ENCODE measurements at regions not wholly inside any gene's neighbourhood (a gene's known extent, or its start where the extent isn't known, plus 50 kb on each side); places are given as distances from the start of the nearest gene placed in this dataset.

DNA sequence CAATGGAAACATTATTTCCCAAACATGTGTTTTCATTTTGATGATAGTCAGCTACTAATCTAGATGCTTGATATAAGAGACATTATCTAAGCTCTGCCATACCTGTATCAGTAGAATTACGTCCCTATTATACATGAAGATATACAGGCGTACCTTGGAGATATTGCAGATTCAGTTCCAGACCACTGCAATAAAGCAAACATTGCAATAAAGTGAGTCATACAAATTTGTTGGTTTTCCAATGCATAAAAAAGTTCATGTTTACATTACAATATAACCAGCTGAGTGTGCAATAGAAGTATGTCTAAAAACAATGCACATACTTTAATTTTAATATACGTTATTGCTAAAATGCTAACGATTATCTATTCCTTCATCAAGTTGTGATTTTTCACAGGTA is 236.0 kb upstream of the ZNF717 start:
- TF ChIP-seq, protein P1, sequence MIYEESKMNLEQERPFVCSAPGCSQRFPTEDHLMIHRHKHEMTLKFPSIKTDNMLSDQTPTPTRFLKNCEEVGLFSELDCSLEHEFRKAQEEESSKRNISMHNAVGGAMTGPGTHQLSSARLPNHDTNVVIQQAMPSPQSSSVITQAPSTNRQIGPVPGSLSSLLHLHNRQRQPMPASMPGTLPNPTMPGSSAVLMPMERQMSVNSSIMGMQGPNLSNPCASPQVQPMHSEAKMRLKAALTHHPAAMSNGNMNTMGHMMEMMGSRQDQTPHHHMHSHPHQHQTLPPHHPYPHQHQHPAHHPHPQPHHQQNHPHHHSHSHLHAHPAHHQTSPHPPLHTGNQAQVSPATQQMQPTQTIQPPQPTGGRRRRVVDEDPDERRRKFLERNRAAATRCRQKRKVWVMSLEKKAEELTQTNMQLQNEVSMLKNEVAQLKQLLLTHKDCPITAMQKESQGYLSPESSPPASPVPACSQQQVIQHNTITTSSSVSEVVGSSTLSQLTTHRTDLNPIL (CRISPR knock-in tag; IDR thresholded peaks at IDR 0.05; ENCODE audit: low read depth) = no peak
- TF ChIP-seq ARNTL (CRISPR knock-in tag; IDR thresholded peaks at IDR 0.05; ENCODE audit: borderline replicate concordance, low read depth) = no peak
- no peak for TF ChIP-seq PATZ1 (CRISPR knock-in tag; IDR thresholded peaks at IDR 0.05; ENCODE audit: borderline replicate concordance)
- peak; percentile 33; the same call in 1 of the 2 replicates for TF ChIP-seq TCF4 (CRISPR knock-in tag; IDR thresholded peaks at IDR 0.05; ENCODE audit: borderline replicate concordance)
- TF ChIP-seq TOX (CRISPR knock-in tag; IDR thresholded peaks at IDR 0.05; ENCODE audit: borderline replicate concordance) = no peak
- TF ChIP-seq, protein P2, sequence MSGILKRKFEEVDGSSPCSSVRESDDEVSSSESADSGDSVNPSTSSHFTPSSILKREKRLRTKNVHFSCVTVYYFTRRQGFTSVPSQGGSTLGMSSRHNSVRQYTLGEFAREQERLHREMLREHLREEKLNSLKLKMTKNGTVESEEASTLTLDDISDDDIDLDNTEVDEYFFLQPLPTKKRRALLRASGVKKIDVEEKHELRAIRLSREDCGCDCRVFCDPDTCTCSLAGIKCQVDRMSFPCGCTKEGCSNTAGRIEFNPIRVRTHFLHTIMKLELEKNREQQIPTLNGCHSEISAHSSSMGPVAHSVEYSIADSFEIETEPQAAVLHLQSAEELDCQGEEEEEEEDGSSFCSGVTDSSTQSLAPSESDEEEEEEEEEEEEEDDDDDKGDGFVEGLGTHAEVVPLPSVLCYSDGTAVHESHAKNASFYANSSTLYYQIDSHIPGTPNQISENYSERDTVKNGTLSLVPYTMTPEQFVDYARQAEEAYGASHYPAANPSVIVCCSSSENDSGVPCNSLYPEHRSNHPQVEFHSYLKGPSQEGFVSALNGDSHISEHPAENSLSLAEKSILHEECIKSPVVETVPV (CRISPR knock-in tag; IDR thresholded peaks at IDR 0.05) = no peak

All from SK-N-SH treated with all-trans-retinoic acid at 6 μM for 48 hours (cell line).